DMS153 treated with DMSO at 0.1 percent for 48 hours (cell line): ENCODE measurements at regions not wholly inside any gene's neighbourhood (a gene's known extent, or its start where the extent isn't known, plus 50 kb on each side); places are given as distances from the start of the nearest gene placed in this dataset.

ENCODE experiments used
- DNase-seq: peaks from one replicate; lab custom pipeline; 2025; ENCODE audit not compliant: unreplicated experiment; lab: John Stamatoyannopoulos, UW

DNA sequence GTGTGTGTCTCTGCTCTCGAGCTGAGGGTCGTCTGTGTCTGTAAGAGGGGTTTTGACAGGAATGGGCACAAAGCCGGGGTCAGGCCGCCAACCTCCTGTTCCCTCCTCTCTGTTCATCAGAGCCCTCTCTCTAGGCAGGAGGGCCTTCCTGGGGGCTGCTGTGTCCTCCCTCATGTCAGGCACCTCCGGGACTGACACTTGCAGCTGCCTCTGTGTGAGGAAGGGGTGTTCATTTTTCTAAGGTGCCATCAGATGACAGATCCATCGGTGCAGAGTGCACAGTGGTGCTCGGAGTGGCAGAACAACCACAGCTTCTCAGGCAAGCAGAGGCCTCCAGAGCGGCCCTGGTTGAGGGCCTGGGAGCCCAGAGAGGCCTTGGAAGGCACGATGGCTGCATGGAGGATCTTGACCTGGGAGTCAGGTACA is 265.4 kb upstream of the B3GAT1 start:
- no peak for DNase-seq

DNA sequence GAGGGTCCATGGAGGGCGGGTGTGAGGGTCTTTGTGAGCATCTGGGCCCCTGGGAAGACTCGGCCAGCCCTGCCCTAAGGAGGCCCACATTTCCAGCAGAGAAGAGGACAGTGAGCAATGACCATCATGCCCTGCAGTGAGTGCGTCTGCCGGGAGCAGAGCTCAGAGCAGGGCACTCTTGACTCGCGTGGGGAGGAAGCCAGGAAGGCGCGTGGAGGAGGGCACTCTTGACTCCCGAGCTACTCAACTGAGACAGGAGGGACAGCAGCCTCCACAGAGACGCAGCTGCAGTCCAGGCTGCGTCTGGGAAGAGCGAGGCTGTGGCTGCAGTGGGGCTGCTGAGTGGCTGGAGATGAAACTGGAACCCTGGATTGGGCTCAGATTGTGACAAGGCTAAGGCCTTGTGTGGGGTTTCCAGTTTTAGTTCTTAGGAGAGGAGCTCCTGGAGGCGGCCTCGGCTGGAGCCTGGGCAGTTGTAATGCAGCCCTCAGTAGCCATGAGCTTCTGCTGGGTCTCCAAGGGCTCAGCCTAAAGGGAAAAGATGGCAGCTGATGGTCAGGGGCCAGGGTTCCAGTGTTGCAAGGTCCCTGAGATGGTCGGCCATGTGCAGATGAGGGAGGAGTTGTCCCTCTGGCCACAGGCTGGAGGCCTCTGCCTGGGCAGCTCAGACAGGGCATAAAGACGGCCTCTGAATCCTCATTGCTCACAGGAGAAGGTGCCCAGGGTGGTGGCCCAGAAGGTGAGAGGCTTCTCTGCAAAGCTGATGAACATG is 264.7 kb upstream of the B3GAT1 start:
- no peak for DNase-seq

DNA sequence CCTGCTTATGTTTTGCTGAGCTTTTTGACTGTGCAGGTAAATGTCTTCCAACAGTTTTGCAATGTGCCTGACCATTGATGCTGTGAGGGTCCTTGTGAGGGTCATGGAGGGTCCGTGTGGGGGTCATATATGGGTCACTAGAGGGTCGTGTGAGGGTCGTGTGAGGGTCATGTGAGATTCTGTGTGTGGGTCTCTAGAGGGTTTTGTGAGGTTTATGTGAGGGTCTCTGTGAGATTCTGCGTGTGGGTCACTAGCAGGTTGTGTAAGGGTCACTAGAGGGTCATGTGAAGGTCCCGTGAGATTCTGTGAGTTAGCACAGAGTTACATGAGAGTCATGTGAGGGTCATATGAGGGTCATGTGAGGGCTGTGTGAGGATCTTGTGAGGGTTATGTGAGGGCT is 263.9 kb upstream of the B3GAT1 start:
- DNase-seq: no peak

DNA sequence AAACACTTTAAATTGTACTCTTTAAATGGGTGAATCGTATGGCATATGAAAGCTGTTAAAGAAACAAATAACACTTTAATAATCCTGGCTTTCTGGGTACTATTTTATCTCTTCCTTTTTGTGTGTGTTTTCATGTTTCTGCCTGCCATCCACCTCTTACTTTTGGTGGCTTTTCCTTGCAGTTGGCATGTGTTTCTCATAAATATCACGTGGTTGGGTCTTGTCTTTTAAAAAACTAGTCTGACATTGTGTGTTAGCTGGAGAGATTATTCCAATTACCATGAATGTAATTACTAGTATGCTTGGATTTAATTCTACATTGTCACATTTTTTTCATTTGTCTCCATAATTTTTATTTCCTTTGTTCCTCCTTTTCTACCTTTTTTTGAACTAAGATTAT is 262.9 kb upstream of the B3GAT1 start:
- no peak for DNase-seq

DNA sequence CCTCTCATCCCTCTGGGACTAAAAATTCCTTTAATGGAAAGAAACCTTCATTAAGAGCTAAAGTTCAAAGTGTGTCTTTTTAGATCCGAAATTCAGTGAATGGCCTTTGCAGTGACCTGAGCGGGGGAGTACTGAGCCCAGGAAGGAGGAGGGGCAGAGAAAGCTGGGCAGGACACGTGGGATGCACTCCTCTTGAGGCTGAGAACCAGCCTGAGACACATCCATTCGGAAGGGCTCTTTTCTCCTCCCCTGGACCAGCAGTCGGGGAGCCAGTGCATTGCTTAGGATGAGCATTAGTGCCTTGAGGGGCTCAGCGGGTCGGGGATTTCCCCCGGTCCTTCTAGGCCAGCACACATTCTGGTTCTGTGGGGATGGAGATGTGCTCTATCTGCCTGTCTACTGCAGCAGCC is 258.9 kb upstream of the B3GAT1 start:
- DNase-seq: no peak

DNA sequence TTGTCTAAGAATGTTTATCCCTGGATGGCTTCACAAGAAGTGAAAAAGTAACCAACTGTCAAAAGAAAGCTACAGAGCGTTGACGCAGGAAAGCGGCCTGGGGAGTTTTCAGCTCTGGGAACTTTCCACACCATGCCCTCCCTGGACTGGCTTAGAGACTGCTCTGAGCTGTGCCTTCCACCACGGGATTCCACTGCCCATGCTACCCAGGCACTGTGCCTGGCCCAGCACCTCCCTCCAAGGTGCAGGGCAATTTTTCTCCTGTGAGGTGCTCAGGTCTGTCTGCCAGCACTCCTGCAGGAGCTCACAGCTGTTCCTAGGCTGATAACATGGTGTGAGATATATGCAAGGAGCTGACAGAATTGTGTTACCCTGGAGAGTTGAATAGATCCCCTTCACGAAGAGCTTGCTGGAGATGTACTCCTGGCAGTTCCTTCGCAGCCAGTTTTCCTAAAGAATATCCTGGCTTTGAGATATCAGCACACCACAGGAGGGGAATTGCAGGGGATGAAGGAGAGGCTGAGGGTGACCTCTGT is 258.3 kb upstream of the B3GAT1 start:
- no peak for DNase-seq

DNA sequence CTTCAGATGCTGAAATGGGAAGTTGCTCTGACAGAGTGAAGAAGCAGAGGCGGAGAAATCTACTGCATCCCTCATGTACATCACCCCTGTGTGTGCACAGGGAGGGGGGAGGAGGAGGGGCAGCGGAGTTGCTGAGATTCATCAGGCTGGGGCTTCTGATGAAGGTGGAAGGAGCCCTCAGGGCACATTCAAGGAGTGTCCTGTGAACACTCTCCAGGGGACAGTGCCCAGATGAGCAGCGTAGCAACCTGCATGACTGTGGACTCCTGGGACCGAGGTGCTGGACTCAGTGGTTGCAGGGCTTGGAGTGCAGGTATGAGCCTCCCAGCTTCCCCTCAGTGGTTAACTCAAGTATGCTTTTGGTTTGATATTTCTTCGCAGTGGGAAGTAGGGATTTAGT is 257.8 kb upstream of the B3GAT1 start:
- DNase-seq: no peak

DNA sequence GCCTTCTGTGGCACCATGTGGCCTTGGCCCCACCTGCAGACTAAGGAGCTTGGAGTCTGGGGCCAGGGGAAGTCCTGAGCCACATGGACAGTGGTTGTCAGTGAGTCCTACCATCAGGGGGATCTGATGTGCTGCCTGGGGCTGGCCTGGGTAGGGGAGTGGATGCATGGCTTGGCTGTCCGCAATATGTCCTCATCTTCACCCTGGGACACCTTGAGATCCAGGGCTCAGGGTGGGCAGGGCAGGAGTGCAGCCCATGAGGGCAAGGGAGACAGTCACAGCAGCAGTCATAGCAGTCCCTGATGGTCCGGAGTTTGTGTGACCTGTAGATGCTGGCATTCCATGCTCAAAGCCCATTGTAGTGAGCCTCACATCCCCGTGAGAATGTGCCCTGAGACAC is 256.8 kb upstream of the B3GAT1 start:
- no peak for DNase-seq

DNA sequence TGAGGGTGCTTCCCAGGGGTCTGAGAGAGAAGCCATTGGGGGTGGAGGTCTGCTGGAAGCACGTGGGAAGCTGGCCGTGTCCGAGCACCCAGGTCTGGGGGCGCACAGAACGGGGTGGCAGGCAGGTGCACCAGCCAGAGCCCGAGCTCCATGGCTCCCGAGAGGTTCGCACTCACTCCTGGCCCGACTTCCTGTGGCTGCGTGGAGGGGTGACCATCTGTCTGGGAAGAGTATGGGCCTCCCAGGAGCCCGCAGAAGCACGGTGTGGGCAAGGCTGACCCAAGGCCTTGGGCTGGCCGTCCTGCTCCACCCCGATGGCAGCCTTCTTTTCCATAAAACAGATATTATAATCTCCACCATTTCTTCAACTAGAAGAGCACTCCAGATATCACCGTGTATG is 256.0 kb upstream of the B3GAT1 start:
- DNase-seq: no peak

DNA sequence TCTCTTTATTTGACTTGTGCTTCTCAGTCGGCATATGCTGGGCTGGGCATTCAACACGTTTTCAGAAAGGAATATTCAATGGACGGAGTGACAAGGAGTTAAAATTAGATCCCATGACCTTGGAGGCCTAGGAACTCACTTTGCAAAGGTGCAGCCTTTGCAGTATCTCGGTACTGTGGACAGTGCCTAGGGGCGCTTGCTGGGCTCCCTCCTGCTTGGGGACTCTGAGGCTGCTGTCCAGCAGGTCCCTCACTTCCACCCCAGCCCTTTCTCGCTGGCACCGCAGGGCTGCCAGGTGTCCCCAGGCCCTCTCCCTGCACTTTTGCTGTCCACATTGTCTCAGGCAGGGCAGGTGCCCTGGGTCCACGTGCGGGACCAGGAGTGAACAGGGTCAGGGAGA is 255.5 kb upstream of the B3GAT1 start:
- no peak for DNase-seq

DNA sequence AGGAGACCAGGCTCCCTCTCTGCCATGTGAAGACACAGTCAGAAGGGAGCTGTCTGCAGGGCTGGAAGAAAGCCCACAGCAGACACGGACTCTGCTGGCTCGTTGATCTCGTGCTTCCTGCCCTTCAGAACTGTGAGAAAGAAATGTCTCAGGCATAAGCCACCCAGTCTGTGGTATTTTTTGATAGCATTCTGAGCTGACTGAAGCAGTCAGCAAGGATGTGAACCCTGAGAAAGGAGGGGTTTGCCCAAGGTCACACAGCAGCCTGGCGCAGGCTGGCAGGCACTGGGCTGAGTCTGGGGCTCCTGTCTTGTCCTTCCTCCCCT is 255.1 kb upstream of the B3GAT1 start:
- no peak for DNase-seq

DNA sequence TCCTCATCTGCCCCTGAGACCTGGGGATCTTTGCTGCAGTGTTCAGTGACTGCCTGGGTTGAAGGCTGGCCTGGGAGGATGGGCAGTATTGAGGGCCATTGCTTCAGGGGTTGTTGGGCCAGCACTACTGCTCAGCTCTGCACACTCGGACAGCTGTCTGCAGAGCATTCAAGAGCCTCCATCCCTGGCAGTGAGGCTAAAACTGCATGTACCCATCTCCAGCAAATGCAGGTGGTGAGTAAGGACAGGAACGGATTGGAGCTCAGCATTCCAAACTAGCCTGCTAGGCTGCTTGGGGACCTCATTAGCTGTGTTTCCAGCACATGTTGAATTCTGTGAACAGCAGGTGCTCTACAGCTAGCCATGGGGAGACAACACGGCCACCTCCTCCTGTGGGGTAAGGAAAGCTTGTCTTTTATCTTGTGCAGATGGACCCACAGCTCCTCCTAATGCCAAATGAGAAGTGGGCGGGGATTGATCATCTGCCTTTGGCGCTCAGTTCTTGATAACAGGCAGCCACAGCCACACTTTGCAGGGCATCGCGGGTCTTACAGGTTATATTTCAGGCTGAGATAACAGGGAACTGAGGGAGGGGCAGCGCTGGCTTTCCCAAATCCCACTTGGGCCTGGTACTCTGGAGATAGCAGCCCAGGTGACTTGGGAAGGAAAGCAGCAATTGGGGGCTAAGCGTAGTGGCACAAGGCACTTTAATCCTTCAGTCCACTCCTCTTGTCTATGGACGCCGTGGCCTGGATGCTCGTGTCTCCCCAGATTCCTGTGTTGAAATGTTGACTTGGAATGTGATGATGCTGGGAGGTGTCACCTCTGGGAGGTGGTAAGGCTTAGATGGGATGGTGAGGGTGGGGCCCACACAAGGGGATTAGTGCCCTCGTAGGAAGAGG is 254.5 kb upstream of the B3GAT1 start:
- DNase-seq: no peak

DNA sequence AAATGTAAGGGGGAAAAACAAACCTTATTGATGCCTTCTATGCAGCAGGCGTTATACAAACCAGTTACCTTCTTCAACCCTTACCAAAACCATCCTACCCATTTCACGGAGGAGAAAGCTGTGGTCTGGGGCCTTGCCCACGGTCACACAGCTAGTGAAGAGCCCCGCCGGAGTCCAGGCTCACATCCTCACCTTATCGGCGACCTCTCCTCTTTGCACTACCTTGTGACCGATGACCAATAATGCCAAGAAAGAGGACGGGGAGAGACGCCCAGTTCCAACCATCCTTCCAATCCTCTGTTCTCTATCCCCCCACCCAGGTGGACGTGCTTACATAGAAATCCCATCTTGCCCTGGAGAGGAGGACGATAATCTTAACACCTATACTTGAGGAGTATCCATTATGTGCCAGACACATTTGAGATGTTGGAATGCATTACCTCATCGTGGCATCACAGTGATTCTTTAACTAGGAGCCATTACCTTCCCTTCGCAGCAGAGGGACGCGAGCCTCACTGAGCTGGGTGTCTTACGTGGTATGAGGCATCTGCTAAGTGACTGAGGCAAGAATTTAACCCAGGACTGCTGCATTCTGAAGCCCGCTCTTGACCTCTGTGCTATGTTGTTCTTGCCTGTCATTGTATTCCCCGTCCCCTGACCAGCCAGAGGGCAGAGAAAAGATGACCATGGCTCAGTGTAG is 253.7 kb upstream of the B3GAT1 start:
- DNase-seq: no peak

DNA sequence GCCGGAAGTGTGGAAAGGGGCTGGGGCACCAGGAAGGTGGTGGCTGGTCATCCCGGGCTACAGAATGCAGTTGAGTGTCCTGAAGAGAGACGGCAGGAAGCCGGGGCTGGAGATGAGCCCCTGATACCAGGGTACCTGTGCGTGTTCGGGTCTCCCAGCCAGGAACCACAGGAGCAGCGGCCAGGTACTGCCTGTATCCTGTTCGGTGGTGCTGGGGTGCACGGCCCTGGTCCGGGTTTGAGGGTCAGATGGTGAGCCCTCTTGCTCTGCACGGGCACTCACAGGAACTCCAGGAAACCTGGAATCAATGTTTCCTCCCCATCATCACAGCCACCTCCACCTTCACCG is 253.1 kb upstream of the B3GAT1 start:
- no peak for DNase-seq

DNA sequence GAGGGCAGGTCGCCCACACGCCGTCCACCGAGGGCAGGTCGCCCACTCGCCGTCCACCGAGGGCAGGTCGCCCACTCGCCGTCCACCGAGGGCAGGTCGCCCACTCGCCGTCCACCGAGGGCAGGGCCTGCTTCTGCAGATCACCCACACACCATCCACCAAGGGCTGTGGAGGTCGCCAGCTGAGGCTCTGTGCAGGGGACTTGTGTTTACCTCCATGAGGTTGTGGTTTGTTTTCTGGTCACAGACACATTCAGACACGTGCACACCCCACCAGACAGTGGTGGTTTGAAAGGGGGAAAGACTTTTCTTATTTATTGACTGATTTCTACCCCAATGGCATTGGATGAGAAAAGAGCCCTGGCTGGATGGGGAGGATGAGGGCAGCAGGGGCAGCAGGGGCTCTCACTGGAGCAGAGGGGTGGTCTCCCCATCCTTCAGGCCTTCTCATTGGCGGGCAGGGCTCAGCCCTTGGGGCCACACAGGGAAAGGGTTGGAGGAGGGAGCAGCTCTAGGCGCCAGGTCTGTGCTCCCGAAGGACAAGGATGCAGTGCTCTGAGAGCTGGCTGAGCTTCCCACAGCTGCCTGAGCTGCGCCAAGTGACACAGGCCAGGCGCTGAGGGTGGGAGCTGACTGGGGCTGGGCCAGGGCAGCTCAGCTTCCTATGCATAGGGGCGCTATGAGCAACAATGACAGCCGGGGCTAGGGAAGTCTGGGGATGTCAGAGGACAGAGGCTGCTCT is 252.6 kb upstream of the B3GAT1 start:
- no peak for DNase-seq

DNA sequence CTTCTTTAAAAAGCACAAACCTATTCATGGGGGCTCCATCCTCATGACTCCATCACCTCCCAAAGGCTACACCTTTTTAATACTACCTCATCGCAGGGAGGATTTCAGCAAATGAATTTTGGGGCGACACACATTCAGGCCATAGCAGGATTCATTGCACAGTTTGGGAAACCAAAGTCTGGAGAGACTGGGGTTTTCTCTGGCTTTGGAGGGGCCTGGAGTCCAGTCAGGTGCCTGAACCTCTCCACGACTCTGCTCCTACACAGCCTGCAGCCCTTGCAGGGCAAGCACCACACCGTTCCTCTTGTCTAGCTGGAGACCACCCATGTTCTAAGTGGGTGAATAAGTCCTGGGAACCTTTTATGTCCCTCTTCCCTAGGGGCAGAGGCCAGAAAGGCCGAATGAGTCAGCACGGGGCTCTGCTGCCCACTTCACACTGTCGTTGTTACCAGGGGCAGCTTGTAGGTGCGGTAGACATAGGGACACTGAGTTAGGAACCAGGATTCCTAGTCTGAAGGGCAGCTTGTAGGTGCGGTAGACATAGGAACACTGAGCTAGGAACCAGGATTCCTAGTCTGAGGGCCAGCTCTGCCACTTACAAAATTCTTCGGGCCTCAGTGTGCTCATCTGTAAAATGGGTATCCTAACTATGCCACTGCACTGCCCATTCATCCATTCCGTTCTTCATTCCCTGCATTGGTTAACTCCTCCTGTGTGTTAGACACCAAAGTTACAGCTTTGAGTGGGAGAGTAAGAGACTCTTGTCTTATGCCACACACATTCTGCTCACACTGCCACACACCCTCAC is 251.7 kb upstream of the B3GAT1 start:
- no peak for DNase-seq

DNA sequence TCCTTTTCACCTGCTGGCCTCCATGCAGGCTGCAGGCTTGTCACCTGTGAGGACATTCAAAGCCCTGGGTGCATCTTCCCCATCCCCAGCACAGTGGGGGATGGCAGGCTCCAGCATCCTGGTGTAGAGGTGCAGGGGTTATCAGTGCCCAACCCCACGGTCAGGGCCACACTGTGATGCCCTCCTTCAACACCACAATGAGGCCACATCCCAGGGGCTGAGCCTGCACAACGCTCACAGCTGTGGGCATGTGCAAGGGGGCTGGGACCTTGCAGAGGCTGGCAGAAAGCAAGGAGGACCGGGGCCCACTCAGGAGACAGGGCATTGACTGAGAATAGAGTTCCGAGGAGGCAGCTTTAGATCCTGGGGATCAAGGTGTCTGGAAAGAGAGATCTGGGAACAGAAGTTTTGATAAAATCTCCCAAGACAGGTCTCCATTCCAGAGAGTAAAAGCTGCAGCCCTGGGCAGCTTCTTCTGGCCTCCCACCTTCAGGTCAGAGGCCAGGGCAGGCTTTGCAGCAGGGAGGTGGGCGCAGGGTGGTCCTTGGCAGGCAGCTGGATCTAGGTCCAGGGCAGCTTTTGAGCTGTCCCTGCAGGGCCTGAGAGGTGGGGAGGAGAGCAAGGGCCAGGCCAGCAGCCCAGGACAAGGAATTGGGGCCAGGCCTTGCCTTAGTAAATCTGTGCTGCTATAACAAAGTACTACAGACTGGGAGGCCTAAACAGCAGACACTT is 250.8 kb upstream of the B3GAT1 start:
- no peak for DNase-seq

DNA sequence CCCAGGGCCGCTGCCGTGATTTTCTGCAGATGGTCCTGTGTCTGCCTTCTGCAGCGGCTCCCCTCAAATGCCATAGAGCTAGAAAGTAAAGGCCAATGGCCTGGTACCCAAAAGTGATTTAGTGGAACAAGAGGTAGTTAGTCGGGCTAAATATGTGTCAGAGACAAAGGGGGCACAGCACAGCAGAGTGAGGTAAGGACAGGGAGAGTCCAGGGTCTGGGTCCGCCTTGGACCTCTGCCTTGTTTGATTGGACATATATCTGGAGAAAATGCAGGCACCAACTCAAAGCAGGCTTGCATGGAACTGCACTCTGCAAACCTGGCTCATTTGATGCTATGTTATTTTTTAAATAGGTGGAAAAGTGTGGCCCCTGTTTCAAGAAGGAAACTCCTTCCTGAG is 249.6 kb upstream of the B3GAT1 start:
- DNase-seq: no peak

DNA sequence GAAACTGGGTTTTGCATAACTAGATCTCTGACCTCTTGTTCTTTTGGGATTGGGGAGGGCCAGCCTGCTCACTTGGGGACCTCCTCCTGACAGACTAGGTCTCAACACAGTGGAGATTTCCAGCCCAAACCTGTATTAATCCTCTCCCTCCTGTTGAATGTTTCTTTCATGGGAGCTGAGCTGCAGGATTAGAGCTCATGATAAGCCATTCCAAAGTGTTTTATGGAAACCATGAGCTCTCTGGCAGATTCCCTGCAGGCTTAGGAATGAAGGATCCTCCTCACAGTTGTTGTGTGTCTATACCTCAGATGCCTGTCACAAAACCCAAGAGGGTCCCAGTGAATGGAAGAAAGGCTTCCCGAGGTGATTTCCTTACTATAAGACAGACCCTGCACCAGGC is 248.4 kb upstream of the B3GAT1 start:
- DNase-seq: no peak

DNA sequence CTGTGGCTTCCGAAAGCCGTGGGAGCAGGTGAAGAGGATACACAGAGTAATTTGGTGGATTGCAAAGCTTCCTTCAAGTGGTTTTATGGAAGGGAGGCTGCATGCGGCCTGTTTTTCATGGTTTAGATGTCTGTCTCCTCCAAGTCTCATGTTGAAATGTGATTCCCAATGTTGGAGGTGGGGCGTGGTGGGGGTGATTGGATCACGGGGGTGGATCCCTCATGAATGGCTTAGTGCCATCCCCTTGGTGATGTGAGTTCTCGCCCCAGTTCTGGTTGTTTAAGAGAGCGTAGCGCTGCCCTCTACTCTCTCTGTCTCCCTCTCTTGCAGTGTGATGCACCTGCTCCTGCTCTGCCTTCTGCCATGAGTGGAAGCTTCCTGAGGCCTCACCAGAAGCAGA is 247.8 kb upstream of the B3GAT1 start:
- no peak for DNase-seq
